HEK293 (cell line): ENCODE measurements at regions not wholly inside any gene's neighbourhood (a gene's known extent, or its start where the extent isn't known, plus 50 kb on each side); places are given as distances from the start of the nearest gene placed in this dataset.

Source experiments
- CTCF ChIA-PET: fragments of 350-600 bp; formaldehyde crosslinking; extraction: SDS; loops from one replicate; lab custom pipeline; 2021; ENCODE audit warnings: antibody characterized with exemption; lab: Yijun Ruan, JAX
- POLR2A ChIA-PET: fragments of 300-600 bp; formaldehyde crosslinking; extraction: SDS; loops from one replicate; lab custom pipeline; 2020; ENCODE audit warnings: antibody characterized with exemption, inconsistent platforms; lab: Yijun Ruan, JAX
- H3K27ac ChIP-seq: fragments of 200-500 bp; sonication (Bioruptor generic); 2 replicates; pipeline ENCODE4 v1.5.1; 2014; ENCODE audit warnings: low read depth, low read length, control low read depth, inconsistent platforms; ENCODE audit errors: extremely low read depth
- H3K36me3 ChIP-seq, 2 experiments: fragments of 200-500 bp in 1 of 2; sonication (Bioruptor generic) in 1 of 2; 1 replicate in 1 of 2; 2 replicates in 1 of 2; pipeline ENCODE4 v1.5.1; 2014 to 2017; ENCODE audit warnings: inconsistent platforms in 2 of 2, low read length in 2 of 2; ENCODE audit not compliant: control insufficient read depth in 2 of 2, insufficient read depth in 1 of 2
- H3K4me1 ChIP-seq: fragments of 200-500 bp; sonication (Bioruptor generic); 2 replicates; pipeline ENCODE4 v1.5.1; 2014; ENCODE audit warnings: mild to moderate bottlenecking, low read length, inconsistent platforms; ENCODE audit not compliant: control insufficient read depth, insufficient read depth
- H3K4me3 ChIP-seq: 2 replicates; pipeline ENCODE4 v1.5.1; 2011; ENCODE audit warnings: low read depth, mild to moderate bottlenecking, control low read depth, low read length, moderate library complexity
- H3K9me3 ChIP-seq: fragments of 200-500 bp; sonication (Bioruptor generic); 2 replicates; pipeline ENCODE4 v1.5.1; 2014; ENCODE audit warnings: low read depth, low read length, inconsistent platforms; ENCODE audit not compliant: control insufficient read depth, insufficient read depth
- HIC1 ChIP-seq: fragments of 450-650 bp; formaldehyde crosslinking; IDR thresholded peaks from 2 replicates; pipeline ENCODE4 v1.5.1; 2016; ENCODE audit warnings: missing biosample characterization, missing genetic modification characterization
- HOXC10 ChIP-seq: sonication (generic); formaldehyde crosslinking; IDR thresholded peaks from 2 replicates; pipeline ENCODE4 v1.8.1; 2023; ENCODE audit warnings: mild to moderate bottlenecking, missing genetic modification reagents
- MZF1 ChIP-seq: fragments of 450-650 bp; formaldehyde crosslinking; IDR thresholded peaks from 2 replicates; pipeline ENCODE4 v1.5.1; 2017; ENCODE audit warnings: missing biosample characterization, missing genetic modification characterization, borderline replicate concordance
- ZBTB17 ChIP-seq: fragments of 450-650 bp; formaldehyde crosslinking; IDR thresholded peaks from 2 replicates; pipeline ENCODE4 v1.5.1; 2016; ENCODE audit warnings: missing biosample characterization, missing genetic modification characterization
- ZBTB48 ChIP-seq: fragments of 450-650 bp; formaldehyde crosslinking; IDR thresholded peaks from 2 replicates; pipeline ENCODE4 v1.5.1; 2016; ENCODE audit warnings: missing biosample characterization, missing genetic modification characterization
- ZBTB7A ChIP-seq: fragments of 450-650 bp; formaldehyde crosslinking; IDR thresholded peaks from 2 replicates; pipeline ENCODE4 v1.5.1; 2016; ENCODE audit warnings: low read depth, missing biosample characterization, missing genetic modification characterization
- ZFHX2 ChIP-seq: fragments of 450-650 bp; formaldehyde crosslinking; conservative IDR thresholded peaks from 2 replicates; pipeline ENCODE4 v1.5.1; 2016; ENCODE audit warnings: missing biosample characterization, missing genetic modification characterization
- ZNF16 ChIP-seq: fragments of 450-650 bp; formaldehyde crosslinking; IDR thresholded peaks from 2 replicates; pipeline ENCODE4 v1.5.1; 2016; ENCODE audit warnings: low read depth, missing biosample characterization, missing genetic modification characterization
- ZNF174 ChIP-seq: fragments of 450-650 bp; formaldehyde crosslinking; IDR thresholded peaks from 2 replicates; pipeline ENCODE4 v1.5.0; 2017; ENCODE audit warnings: missing biosample characterization, mild to moderate bottlenecking, missing genetic modification characterization
- ZNF302 ChIP-seq: fragments of 450-650 bp; formaldehyde crosslinking; IDR thresholded peaks from 2 replicates; pipeline ENCODE4 v1.5.1; 2016; ENCODE audit warnings: missing biosample characterization, missing genetic modification characterization, low read depth
- ZNF335 ChIP-seq: fragments of 450-650 bp; formaldehyde crosslinking; conservative IDR thresholded peaks from 2 replicates; pipeline ENCODE4 v1.5.1; 2016; ENCODE audit warnings: missing biosample characterization, missing genetic modification characterization
- ZNF391 ChIP-seq: fragments of 450-650 bp; formaldehyde crosslinking; IDR thresholded peaks from 2 replicates; pipeline ENCODE4 v1.5.1; 2016; ENCODE audit warnings: low read depth, missing biosample characterization, missing genetic modification characterization, borderline replicate concordance
- ZNF530 ChIP-seq: fragments of 450-650 bp; formaldehyde crosslinking; IDR thresholded peaks from 2 replicates; pipeline ENCODE4 v1.5.1; 2016; ENCODE audit warnings: low read depth, missing biosample characterization, missing genetic modification characterization
- ZNF544 ChIP-seq: fragments of 450-650 bp; formaldehyde crosslinking; IDR thresholded peaks from 2 replicates; pipeline ENCODE4 v1.5.0; 2017; ENCODE audit warnings: missing biosample characterization, missing genetic modification characterization
- ZNF555 ChIP-seq: fragments of 450-650 bp; formaldehyde crosslinking; conservative IDR thresholded peaks from 2 replicates; pipeline ENCODE4 v1.5.1; 2017; ENCODE audit warnings: missing biosample characterization, mild to moderate bottlenecking, missing genetic modification characterization, inconsistent platforms
- ZNF610 ChIP-seq: fragments of 450-650 bp; formaldehyde crosslinking; IDR thresholded peaks from 2 replicates; pipeline ENCODE4 v1.5.1; 2016; ENCODE audit warnings: missing biosample characterization, missing genetic modification characterization, borderline replicate concordance
- ZNF639 ChIP-seq: fragments of 450-650 bp; formaldehyde crosslinking; IDR thresholded peaks from 2 replicates; pipeline ENCODE4 v1.5.1; 2016; ENCODE audit warnings: missing biosample characterization, missing genetic modification characterization
- ZNF670 ChIP-seq: fragments of 450-650 bp; formaldehyde crosslinking; IDR thresholded peaks from 2 replicates; pipeline ENCODE4 v1.5.1; 2016; ENCODE audit warnings: missing biosample characterization, missing genetic modification characterization, low read depth
- ZNF76 ChIP-seq: fragments of 450-650 bp; formaldehyde crosslinking; IDR thresholded peaks from 2 replicates; pipeline ENCODE4; 2016; ENCODE audit warnings: low read depth, missing biosample characterization, missing genetic modification characterization, borderline replicate concordance
- ZNF776 ChIP-seq: fragments of 450-650 bp; formaldehyde crosslinking; IDR thresholded peaks from 2 replicates; pipeline ENCODE4 v1.5.0; 2017; ENCODE audit warnings: missing biosample characterization, missing genetic modification characterization, borderline replicate concordance
- ZNF791 ChIP-seq: fragments of 450-650 bp; formaldehyde crosslinking; IDR thresholded peaks from 2 replicates; pipeline ENCODE4 v1.5.1; 2016; ENCODE audit warnings: missing biosample characterization, missing genetic modification characterization
- TF ChIP-seq, protein P1 (sequence below): fragments of 450-650 bp; IDR thresholded peaks from 2 replicates; pipeline ENCODE4 v1.5.1; 2018; ENCODE audit warnings: missing biosample characterization, missing genetic modification characterization
- TF ChIP-seq, protein P2 (sequence below): fragments of 450-650 bp; formaldehyde crosslinking; IDR thresholded peaks from 2 replicates; pipeline ENCODE4 v1.5.1; 2016; ENCODE audit warnings: missing biosample characterization, missing genetic modification characterization

DNA sequence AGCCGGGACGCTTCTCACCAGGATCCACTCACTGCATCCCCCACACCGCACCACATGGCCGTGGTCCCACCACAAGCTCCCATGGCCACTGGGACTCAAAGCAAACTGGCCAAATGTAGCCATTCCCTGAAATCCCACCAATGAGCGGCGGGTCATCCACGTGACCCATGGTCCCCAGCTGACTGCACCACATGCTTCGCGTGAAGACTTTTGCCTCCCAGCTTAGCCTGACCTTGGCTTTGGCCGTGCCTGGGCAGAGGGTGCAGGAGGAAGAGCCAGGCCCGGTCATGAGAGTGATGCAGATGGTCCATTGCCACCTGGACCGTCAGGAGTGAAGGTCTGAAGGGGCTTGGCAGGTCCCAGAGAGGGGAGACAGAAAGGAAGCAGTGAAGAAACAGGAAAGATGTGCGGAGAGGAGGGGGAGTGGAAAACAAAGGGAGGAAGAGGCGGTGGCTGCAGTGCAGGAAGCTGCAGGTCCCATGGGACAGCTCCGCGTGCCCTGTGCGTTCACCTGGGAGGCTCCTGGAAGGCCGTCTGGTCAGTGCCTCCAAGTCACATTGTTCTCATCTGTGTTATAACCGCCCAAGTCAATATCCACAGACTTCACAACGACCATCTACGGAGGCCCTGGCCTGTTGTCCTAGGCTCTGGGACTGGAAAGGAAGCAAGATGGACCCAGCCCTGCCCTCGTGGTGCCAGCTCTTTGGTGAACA is 167.8 kb upstream of the AJAP1 start:
- no peaks in the 10 kb centered on the region for H3K4me1 ChIP-seq
- H3K4me3 ChIP-seq: no peak overlapping the region
- no peaks in the 10 kb centered on the region for H3K36me3 ChIP-seq
- ChIA-PET CTCF (interaction anchor here (0.6 kb wide), 1 partner anchor 1036 kb away, joined by 3 read pairs; no protein-coding TSS in a partner anchor), POLR2A (interaction anchor here (0.6 kb wide), 1 partner anchor 1145 kb away, joined by 4 read pairs; no protein-coding TSS in a partner anchor)
- H3K27ac ChIP-seq: no peak overlapping the region
- TF ChIP-seq ZBTB7A (tag by site-specific recombination): no peak
- no peak for TF ChIP-seq ZFHX2
- no peak for TF ChIP-seq ZNF555
- TF ChIP-seq ZNF670 (tag by site-specific recombination): no peak
- TF ChIP-seq ZBTB17 (tag by site-specific recombination): no peak
- H3K9me3 ChIP-seq: no peaks in the 10 kb centered on the region

- H3K36me3 ChIP-seq: no peaks in the 10 kb centered on the region
- TF ChIP-seq ZNF639 (tag by site-specific recombination) (no peak), ZNF174 (tag by site-specific recombination) (no peak), ZNF610 (no peak), HIC1 (tag by site-specific recombination) (no peak), ZNF776 (tag by site-specific recombination) (no peak), ZNF16 (no peak), MZF1 (tag by site-specific recombination) (no peak), ZNF335 (tag by site-specific recombination) (no peak), ZNF530 (tag by site-specific recombination) (no peak), ZNF791 (tag by site-specific recombination) (no peak), ZBTB48 (tag by site-specific recombination) (no peak), HOXC10 (no peak), ZNF76 (tag by site-specific recombination) (no peak), ZNF302 (tag by site-specific recombination) (no peak), ZNF544 (tag by site-specific recombination) (no peak), ZNF391 (tag by site-specific recombination) (no peak)
- TF ChIP-seq, protein P1, sequence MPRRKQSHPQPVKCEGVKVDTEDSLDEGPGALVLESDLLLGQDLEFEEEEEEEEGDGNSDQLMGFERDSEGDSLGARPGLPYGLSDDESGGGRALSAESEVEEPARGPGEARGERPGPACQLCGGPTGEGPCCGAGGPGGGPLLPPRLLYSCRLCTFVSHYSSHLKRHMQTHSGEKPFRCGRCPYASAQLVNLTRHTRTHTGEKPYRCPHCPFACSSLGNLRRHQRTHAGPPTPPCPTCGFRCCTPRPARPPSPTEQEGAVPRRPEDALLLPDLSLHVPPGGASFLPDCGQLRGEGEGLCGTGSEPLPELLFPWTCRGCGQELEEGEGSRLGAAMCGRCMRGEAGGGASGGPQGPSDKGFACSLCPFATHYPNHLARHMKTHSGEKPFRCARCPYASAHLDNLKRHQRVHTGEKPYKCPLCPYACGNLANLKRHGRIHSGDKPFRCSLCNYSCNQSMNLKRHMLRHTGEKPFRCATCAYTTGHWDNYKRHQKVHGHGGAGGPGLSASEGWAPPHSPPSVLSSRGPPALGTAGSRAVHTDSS (tag by site-specific recombination): no peak
- TF ChIP-seq, protein P2, sequence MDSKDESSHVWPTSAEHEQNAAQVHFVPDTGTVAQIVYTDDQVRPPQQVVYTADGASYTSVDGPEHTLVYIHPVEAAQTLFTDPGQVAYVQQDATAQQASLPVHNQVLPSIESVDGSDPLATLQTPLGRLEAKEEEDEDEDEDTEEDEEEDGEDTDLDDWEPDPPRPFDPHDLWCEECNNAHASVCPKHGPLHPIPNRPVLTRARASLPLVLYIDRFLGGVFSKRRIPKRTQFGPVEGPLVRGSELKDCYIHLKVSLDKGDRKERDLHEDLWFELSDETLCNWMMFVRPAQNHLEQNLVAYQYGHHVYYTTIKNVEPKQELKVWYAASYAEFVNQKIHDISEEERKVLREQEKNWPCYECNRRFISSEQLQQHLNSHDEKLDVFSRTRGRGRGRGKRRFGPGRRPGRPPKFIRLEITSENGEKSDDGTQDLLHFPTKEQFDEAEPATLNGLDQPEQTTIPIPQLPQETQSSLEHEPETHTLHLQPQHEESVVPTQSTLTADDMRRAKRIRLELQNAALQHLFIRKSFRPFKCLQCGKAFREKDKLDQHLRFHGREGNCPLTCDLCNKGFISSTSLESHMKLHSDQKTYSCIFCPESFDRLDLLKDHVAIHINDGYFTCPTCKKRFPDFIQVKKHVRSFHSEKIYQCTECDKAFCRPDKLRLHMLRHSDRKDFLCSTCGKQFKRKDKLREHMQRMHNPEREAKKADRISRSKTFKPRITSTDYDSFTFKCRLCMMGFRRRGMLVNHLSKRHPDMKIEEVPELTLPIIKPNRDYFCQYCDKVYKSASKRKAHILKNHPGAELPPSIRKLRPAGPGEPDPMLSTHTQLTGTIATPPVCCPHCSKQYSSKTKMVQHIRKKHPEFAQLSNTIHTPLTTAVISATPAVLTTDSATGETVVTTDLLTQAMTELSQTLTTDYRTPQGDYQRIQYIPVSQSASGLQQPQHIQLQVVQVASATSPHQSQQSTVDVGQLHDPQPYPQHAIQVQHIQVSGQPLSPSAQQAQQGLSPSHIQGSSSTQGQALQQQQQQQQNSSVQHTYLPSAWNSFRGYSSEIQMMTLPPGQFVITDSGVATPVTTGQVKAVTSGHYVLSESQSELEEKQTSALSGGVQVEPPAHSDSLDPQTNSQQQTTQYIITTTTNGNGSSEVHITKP (tag by site-specific recombination): no peak
- H3K27ac ChIP-seq: no peak overlapping the region
- H3K4me1 ChIP-seq: no peaks in the 10 kb centered on the region
- H3K9me3 ChIP-seq: no peaks in the 10 kb centered on the region
- no peak overlapping the region for H3K4me3 ChIP-seq
- ChIA-PET POLR2A (no interaction called here), CTCF (no interaction called here)
Observed at GRCh38 chr1:4488018-4488417, 166.4 kb upstream of the AJAP1 start.
